Neuron (in vitro differentiated cells): ENCODE measurements at regions not wholly inside any gene's neighbourhood (a gene's known extent, or its start where the extent isn't known, plus 50 kb on each side); places are given as distances from the start of the nearest gene placed in this dataset.

Experiments
- H2AFZ ChIP-seq: one replicate; pipeline ENCODE4 v1.6.1; 2013; ENCODE audit warnings: low read depth, mild to moderate bottlenecking, inconsistent platforms, low read length, moderate library complexity
- H3K27me3 ChIP-seq: one replicate; pipeline ENCODE4 v1.6.1; 2013; ENCODE audit warnings: low read length; ENCODE audit not compliant: insufficient read depth
- H3K36me3 ChIP-seq: one replicate; pipeline ENCODE4 v1.6.1; 2013; ENCODE audit warnings: low read length; ENCODE audit not compliant: insufficient read depth
- H3K4me1 ChIP-seq: one replicate; pipeline ENCODE4 v1.6.1; 2013; ENCODE audit warnings: low read length; ENCODE audit not compliant: insufficient read depth
- H3K4me3 ChIP-seq: 2 replicates; pipeline ENCODE4 v1.5.1; 2013; ENCODE audit warnings: mild to moderate bottlenecking, low read length, moderate library complexity
- H3K9me3 ChIP-seq: one replicate; pipeline ENCODE4 v1.6.1; 2013; ENCODE audit warnings: low read length

GRCh38 chr2:121911036-121911435 lies 155.6 kb downstream of the TSN start:
- H3K4me1 ChIP-seq = peaks cover 6% of the 10 kb centered on the region
- no peak overlapping the region for H2AFZ ChIP-seq
- no peaks in the 10 kb centered on the region for H3K36me3 ChIP-seq
- no peak overlapping the region for H3K4me3 ChIP-seq
- H3K27me3 ChIP-seq = no peaks in the 10 kb centered on the region
- no peaks in the 10 kb centered on the region for H3K9me3 ChIP-seq

GRCh38 chr2:121917143-121917542 lies 161.7 kb downstream of the TSN start:
- Histone ChIP-seq H3K4me1 (no peaks in the 10 kb centered on the region), H3K4me3 (no peak overlapping the region), H3K27me3 (no peaks in the 10 kb centered on the region), H2AFZ (no peak overlapping the region), H3K36me3 (no peaks in the 10 kb centered on the region), H3K9me3 (no peaks in the 10 kb centered on the region)

- Histone ChIP-seq H2AFZ (no peak overlapping the region), H3K4me1 (no peaks in the 10 kb centered on the region), H3K36me3 (no peaks in the 10 kb centered on the region), H3K4me3 (no peak overlapping the region), H3K9me3 (no peaks in the 10 kb centered on the region), H3K27me3 (no peaks in the 10 kb centered on the region)
Measured at GRCh38 chr2:121918231-121918630, 162.8 kb downstream of the TSN start.

- no peaks in the 10 kb centered on the region for H3K36me3 ChIP-seq
- H3K9me3 ChIP-seq = no peaks in the 10 kb centered on the region
- no peak overlapping the region for H2AFZ ChIP-seq
- H3K4me1 ChIP-seq = no peaks in the 10 kb centered on the region
- H3K27me3 ChIP-seq = no peaks in the 10 kb centered on the region
- H3K4me3 ChIP-seq = no peak overlapping the region
Measured at GRCh38 chr2:121919803-121920202, 164.4 kb downstream of the TSN start.

- Histone ChIP-seq H3K4me1 (no peaks in the 10 kb centered on the region), H3K4me3 (no peak overlapping the region), H3K27me3 (peaks cover 3% of the 10 kb centered on the region), H3K36me3 (no peaks in the 10 kb centered on the region), H2AFZ (no peak overlapping the region), H3K9me3 (no peaks in the 10 kb centered on the region)
Measured at GRCh38 chr2:121925466-121925865, 170.0 kb downstream of the TSN start.

GRCh38 chr2:121943285-121943684 lies 187.8 kb downstream of the TSN start:
- Histone ChIP-seq H3K9me3 (no peaks in the 10 kb centered on the region), H3K4me1 (no peaks in the 10 kb centered on the region), H2AFZ (no peak overlapping the region), H3K4me3 (no peak overlapping the region), H3K36me3 (no peaks in the 10 kb centered on the region), H3K27me3 (peaks cover 4% of the 10 kb centered on the region)

GRCh38 chr2:121944072-121944831 lies 188.8 kb downstream of the TSN start:
- Histone ChIP-seq H3K27me3 (peaks cover 3% of the 10 kb centered on the region), H3K4me3 (no peak overlapping the region), H3K4me1 (no peaks in the 10 kb centered on the region), H3K36me3 (no peaks in the 10 kb centered on the region), H3K9me3 (no peaks in the 10 kb centered on the region), H2AFZ (no peak overlapping the region)

GRCh38 chr2:121947674-121948073 lies 192.2 kb downstream of the TSN start:
- no peak overlapping the region for H2AFZ ChIP-seq
- H3K9me3 ChIP-seq = no peaks in the 10 kb centered on the region
- H3K4me1 ChIP-seq = no peaks in the 10 kb centered on the region
- H3K4me3 ChIP-seq = no peak overlapping the region
- H3K27me3 ChIP-seq = no peaks in the 10 kb centered on the region
- no peaks in the 10 kb centered on the region for H3K36me3 ChIP-seq

GRCh38 chr2:121949271-121949670 lies 193.8 kb downstream of the TSN start:
- Histone ChIP-seq H3K36me3 (no peaks in the 10 kb centered on the region), H3K9me3 (no peaks in the 10 kb centered on the region), H3K4me1 (no peaks in the 10 kb centered on the region), H3K27me3 (no peaks in the 10 kb centered on the region), H3K4me3 (no peak overlapping the region), H2AFZ (no peak overlapping the region)

- Histone ChIP-seq H3K27me3 (no peaks in the 10 kb centered on the region), H3K36me3 (no peaks in the 10 kb centered on the region), H3K4me3 (no peak overlapping the region), H3K9me3 (no peaks in the 10 kb centered on the region), H3K4me1 (no peaks in the 10 kb centered on the region), H2AFZ (no peak overlapping the region)
Measured at GRCh38 chr2:121955426-121955825, 200.0 kb downstream of the TSN start.

GRCh38 chr2:121955872-121956271 lies 200.4 kb downstream of the TSN start:
- H3K36me3 ChIP-seq = no peaks in the 10 kb centered on the region
- H3K4me1 ChIP-seq = no peaks in the 10 kb centered on the region

GRCh38 chr2:121960251-121960650 lies 204.8 kb downstream of the TSN start:
- no peak overlapping the region for H3K4me3 ChIP-seq
- H3K9me3 ChIP-seq = no peaks in the 10 kb centered on the region
- no peaks in the 10 kb centered on the region for H3K36me3 ChIP-seq
- H2AFZ ChIP-seq = no peak overlapping the region
- H3K4me1 ChIP-seq = no peaks in the 10 kb centered on the region
- H3K27me3 ChIP-seq = no peaks in the 10 kb centered on the region

More at GRCh38 chr2:121955872-121956271, 200.4 kb downstream of the TSN start:
- H3K9me3 ChIP-seq = no peaks in the 10 kb centered on the region
- no peaks in the 10 kb centered on the region for H3K27me3 ChIP-seq
- H2AFZ ChIP-seq = no peak overlapping the region
- H3K4me3 ChIP-seq = no peak overlapping the region

GRCh38 chr2:121961761-121962160 lies 206.3 kb downstream of the TSN start:
- Histone ChIP-seq H3K36me3 (no peaks in the 10 kb centered on the region), H3K4me1 (no peaks in the 10 kb centered on the region), H3K9me3 (no peaks in the 10 kb centered on the region)

GRCh38 chr2:121965661-121966060 lies 210.2 kb downstream of the TSN start:
- H3K9me3 ChIP-seq = no peaks in the 10 kb centered on the region
- H3K36me3 ChIP-seq = no peaks in the 10 kb centered on the region
- no peak overlapping the region for H2AFZ ChIP-seq
- H3K27me3 ChIP-seq = no peaks in the 10 kb centered on the region
- no peaks in the 10 kb centered on the region for H3K4me1 ChIP-seq
- H3K4me3 ChIP-seq = no peak overlapping the region

More at GRCh38 chr2:121961761-121962160, 206.3 kb downstream of the TSN start:
- Histone ChIP-seq H3K4me3 (no peak overlapping the region), H2AFZ (no peak overlapping the region), H3K27me3 (no peaks in the 10 kb centered on the region)
